ENCODE measurements at regions not wholly inside any gene's neighbourhood (a gene's known extent, or its start where the extent isn't known, plus 50 kb on each side); places are given as distances from the start of the nearest gene placed in this dataset.

DNA sequence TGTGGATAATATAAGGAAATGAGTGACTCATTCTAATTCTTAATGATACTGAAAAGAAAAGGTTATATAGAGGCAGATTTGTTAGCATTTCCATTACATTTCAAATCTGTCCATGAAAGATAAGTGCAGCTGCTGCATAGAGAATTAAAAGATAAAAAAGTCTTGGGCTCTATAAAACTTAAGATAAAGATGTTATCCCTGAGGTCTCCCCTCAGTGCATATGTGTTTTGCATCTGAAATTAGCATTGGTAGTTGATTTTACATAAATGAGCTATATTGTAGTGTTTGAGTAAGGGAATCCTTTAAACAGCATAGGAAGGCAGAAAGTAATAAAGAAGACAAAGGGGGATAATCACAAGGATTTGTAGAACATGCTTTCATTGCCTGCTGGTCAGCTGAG is 206.2 kb downstream of the FSCB start (continued):
- TF ChIP-seq NFKB2 (CRISPR knock-in tag; IDR thresholded peaks at IDR 0.05; ENCODE audit: borderline replicate concordance) (no peak), ZFP82 (CRISPR knock-in tag; IDR thresholded peaks at IDR 0.05; ENCODE audit: borderline replicate concordance) (no peak), ZSCAN30 (CRISPR knock-in tag; IDR thresholded peaks at IDR 0.05) (no peak), NBN (conservative IDR thresholded peaks at IDR 0.05) (no peak), SIN3B (IDR thresholded peaks at IDR 0.05; ENCODE audit: low read length) (no peak), ZNF510 (CRISPR knock-in tag; IDR thresholded peaks at IDR 0.05; ENCODE audit: low read depth) (no peak), GLI4 (CRISPR knock-in tag; IDR thresholded peaks at IDR 0.05; ENCODE audit: borderline replicate concordance) (no peak)
- TF ChIP-seq, protein P1, sequence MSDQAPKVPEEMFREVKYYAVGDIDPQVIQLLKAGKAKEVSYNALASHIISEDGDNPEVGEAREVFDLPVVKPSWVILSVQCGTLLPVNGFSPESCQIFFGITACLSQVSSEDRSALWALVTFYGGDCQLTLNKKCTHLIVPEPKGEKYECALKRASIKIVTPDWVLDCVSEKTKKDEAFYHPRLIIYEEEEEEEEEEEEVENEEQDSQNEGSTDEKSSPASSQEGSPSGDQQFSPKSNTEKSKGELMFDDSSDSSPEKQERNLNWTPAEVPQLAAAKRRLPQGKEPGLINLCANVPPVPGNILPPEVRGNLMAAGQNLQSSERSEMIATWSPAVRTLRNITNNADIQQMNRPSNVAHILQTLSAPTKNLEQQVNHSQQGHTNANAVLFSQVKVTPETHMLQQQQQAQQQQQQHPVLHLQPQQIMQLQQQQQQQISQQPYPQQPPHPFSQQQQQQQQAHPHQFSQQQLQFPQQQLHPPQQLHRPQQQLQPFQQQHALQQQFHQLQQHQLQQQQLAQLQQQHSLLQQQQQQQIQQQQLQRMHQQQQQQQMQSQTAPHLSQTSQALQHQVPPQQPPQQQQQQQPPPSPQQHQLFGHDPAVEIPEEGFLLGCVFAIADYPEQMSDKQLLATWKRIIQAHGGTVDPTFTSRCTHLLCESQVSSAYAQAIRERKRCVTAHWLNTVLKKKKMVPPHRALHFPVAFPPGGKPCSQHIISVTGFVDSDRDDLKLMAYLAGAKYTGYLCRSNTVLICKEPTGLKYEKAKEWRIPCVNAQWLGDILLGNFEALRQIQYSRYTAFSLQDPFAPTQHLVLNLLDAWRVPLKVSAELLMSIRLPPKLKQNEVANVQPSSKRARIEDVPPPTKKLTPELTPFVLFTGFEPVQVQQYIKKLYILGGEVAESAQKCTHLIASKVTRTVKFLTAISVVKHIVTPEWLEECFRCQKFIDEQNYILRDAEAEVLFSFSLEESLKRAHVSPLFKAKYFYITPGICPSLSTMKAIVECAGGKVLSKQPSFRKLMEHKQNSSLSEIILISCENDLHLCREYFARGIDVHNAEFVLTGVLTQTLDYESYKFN (CRISPR knock-in tag; conservative IDR thresholded peaks at IDR 0.05): no peak

DNA sequence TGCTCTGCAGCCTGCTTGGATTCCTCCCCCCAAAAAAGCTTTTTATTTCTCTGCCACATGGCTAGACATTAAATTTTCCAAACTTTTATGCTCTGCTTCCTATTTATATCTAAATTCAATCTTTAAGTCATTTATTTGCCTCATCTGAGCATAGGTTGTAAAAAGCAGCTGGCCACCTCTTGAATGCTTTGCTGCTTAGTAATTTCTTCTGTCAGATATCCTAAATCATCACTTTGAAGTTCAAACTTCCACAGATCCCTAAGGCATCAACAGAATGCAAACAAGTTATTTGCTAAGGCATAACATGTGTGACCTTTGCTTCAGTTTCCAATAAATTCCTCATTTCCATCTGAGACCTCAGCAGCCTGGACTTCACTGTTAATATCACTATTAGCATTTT is 209.6 kb downstream of the FSCB start:
- ChIA-PET POLR2A (no interaction called here), CTCF (ENCODE audit: low intra/inter-chr PET ratio, low total read pairs) (no interaction called here)
- Histone ChIP-seq H3K9me3 (ENCODE audit: low read length) (peaks cover 45% of the 10 kb centered on the region), H3K36me3 (replicated peaks in 1 of 2; ENCODE audit: control insufficient read depth in 1 of 2, insufficient read depth in 2 of 2, low read length in 2 of 2) (no peaks in the 10 kb centered on the region), H3K27me3 (ENCODE audit: control insufficient read depth in 1 of 2, insufficient read depth in 2 of 2, low read length in 2 of 2) (no peaks in the 10 kb centered on the region; a peak in 1 of 5 replicates), H3K79me2 (ENCODE audit: insufficient read depth, low read length) (no peaks in the 10 kb centered on the region), H3K27ac (ENCODE audit: extremely low read length, insufficient read depth, low read length) (no peak overlapping the region), H3K9ac (ENCODE audit: insufficient read depth, low read depth, low read length) (no peak overlapping the region), H4K20me1 (ENCODE audit: insufficient read depth, low read length) (no peaks in the 10 kb centered on the region), H3K4me1 (ENCODE audit: insufficient read depth, low read length) (no peaks in the 10 kb centered on the region), H3K4me2 (ENCODE audit: low read depth, low read length) (no peak overlapping the region), H3K4me3 (replicated peaks in 1 of 3; ENCODE audit: insufficient read depth in 1 of 3, low read depth in 2 of 3, low read length in 3 of 3) (no peak overlapping the region), H2AFZ (ENCODE audit: low read length) (no peak overlapping the region)
- no TSS peak for BruUV-seq (replicated peaks)
- FAIRE-seq (no peak), DNase-seq (ENCODE audit: low spot score) (no peak), ATAC-seq (no peak)
- intact Hi-C loops (cut with micrococcal nuclease; ENCODE audit: unreplicated experiment) (no loop called here), in situ Hi-C loops (cut with HindIII; ENCODE audit: extremely low pct_ligation_motif_present, low pct_unique_long_range_greater_than_20kb) (no loop called here)
- no peak for TF ChIP-seq ZNF317 (CRISPR knock-in tag; IDR thresholded peaks at IDR 0.05)
- no peak for TF ChIP-seq NPAS2 (CRISPR knock-in tag; IDR thresholded peaks at IDR 0.05; ENCODE audit: borderline replicate concordance)
- TF ChIP-seq YEATS2 (CRISPR knock-in tag; IDR thresholded peaks at IDR 0.05; ENCODE audit: borderline replicate concordance): no peak
- TF ChIP-seq CBX1 (IDR thresholded peaks at IDR 0.05; ENCODE audit: low read depth): no peak
- TF ChIP-seq, protein P2, sequence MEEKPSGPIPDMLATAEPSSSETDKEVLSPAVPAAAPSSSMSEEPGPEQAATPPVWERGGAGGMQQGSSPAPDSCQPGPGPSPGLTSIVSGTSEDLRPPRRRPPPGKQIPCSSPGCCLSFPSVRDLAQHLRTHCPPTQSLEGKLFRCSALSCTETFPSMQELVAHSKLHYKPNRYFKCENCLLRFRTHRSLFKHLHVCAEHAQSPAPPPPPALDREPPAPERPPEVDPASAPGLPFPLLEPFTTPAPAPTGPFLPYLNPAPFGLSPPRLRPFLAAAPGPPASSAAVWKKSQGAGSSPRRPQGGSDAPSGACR (CRISPR knock-in tag; IDR thresholded peaks at IDR 0.05): no peak
- TF ChIP-seq IKZF1 (IDR thresholded peaks at IDR 0.05): no peak
- no peak for TF ChIP-seq TOPORS (CRISPR knock-in tag; IDR thresholded peaks at IDR 0.05)
- no peak for TF ChIP-seq SIN3A (IDR thresholded peaks at IDR 0.05; ENCODE audit: borderline replicate concordance, low read depth, low read length)
